NCI-H526 treated with DMSO at 0.1 percent for 48 hours (cell line): ENCODE measurements at regions not wholly inside any gene's neighbourhood (a gene's known extent, or its start where the extent isn't known, plus 50 kb on each side); places are given as distances from the start of the nearest gene placed in this dataset.
"Not testable (repeated sequence)": the region's sequence is repeated elsewhere in the genome, so short reads cannot be mapped to it uniquely, and the experiment has no call there.

Source experiments
- DNase-seq: peaks from one replicate; lab custom pipeline; 2025; lab: John Stamatoyannopoulos, UW

GRCh38 chr5:103427326-103427725 is 135.3 kb downstream of the NUDT12 start:
- no peak for DNase-seq

- DNase-seq: peak; percentile 44
Observed at GRCh38 chr5:103425686-103426454, 136.7 kb downstream of the NUDT12 start.

DNA sequence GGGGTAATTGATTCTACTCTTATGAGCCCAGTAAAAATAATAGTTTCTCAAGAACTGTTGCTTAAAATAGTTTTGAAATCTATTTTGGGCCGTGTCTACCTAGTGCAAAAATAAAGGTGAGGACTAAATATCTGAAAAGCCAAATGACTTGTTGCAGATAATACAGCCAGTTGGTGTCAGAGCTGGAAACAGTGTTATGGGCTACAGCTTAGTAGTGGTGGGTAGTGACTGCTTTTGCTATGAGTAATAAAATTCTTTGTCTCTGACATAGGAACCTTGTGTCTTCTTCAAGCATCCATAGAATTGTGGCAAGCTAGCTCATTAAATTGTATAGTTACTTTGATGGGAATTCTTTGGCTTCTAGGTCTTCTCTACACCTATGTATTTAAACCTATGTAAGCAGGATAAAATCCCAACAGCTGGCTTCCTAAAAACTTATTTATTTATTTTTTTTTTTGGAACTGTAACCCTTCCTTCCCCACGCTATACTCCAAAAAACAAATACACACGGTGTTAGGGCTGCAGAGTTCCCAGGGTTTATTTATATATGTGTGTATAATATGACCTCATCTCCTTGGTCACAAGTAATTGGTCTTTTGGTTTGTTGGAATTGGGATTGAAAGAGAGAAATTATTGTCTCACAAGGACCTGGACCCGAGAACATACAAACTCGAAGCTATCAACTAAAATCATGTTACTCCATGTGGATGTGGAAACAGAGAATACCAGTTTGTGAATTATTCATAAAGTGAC is 138.0 kb downstream of the NUDT12 start:
- DNase-seq: no peak

GRCh38 chr5:103424026-103424425 is 138.6 kb downstream of the NUDT12 start:
- DNase-seq: no peak

DNA sequence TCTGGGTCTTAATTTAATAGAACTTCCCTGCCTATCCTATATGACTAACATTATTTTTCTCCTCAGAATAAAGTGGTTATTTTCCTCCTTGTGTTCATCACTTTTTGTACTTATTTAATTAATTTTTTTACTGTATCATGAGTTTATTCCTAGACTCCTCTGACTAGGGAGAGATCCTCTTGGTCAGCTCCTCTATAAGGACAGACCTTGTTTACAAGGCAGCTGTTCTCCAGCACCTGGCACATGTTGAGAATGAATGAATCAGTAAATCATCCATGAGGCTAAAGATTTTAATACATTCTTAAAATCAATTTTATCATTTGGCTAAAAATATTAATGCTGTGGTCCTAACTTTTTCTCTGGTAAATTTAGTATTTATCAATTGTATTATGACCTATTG is 139.8 kb downstream of the NUDT12 start:
- no peak for DNase-seq

- no peak for DNase-seq
Observed at GRCh38 chr5:103414604-103415003, 148.0 kb downstream of the NUDT12 start.

DNA sequence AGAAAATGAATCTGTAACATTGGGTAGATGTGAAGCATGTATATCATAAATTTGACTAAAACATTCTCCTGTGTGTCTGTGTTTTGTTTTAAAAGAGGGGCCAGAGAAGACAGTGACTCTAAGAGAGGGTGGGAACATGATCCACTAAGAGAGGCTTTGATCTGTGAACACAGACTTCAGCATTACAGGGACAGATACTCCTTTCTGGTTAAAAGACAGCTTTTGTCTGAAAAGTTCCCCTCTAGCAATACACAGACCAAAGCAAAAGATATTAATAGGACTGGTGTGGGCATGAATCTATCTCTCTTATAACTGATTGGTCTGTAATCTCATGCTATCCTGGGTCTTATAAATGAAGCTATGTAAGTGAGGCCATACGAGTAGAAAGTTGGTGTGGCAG is 150.9 kb downstream of the NUDT12 start:
- DNase-seq: no peak

DNA sequence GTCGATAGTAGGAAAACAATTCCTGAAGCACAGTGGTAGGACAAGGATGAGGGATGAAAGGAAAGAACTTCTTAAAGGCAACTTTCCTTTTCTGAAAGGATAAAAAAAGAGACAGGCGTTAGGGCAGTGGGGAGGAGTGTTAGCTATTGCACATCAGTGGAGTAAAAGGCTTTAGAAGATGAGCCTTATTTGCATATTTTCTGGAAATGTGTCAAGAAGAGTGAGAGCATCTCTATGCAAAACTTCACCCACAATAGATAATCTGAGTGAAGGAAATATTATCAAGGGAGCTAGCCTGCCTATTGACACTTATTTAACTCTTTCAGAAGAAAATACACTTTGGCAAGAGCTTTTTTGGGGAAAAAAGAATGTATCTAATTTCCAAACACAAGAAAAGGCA is 151.6 kb downstream of the MACIR start:
- DNase-seq: peak; percentile 14

DNA sequence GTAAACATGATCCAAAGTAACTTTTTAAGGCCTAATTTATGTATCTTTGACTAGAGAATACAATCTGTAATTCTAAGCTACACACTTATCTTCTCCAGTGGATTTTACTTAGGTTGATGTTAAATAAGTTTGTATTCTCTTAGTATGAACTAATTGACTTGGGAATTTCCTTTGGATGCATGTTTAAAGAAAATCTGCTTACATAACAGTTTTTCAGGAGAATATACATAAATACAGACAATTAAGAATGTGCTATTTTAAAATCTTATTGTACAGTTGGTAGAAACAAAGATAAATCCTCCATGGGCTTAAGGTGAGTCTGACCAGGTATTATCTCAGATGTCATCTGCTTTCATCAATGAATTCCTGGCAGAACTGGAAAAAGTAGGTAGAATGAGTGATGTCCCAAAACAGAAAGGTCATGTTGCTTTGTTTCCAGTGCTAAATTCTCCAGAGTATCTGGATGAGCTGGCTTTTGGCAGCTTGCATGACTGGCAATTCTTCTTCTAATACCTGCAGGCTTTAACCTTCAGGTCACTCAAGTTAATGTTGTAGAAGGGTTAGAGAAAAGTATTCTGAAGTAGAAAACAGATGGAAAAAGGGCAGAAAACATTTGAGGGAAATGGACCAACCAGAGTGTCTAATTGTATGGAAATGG is 150.6 kb downstream of the MACIR start:
- no peak for DNase-seq

- no peak for DNase-seq
Observed at GRCh38 chr5:103408408-103408807, 149.8 kb downstream of the MACIR start.

- no peak for DNase-seq
Observed at GRCh38 chr5:103407402-103407801, 148.8 kb downstream of the MACIR start.

GRCh38 chr5:103404483-103404882 is 145.9 kb downstream of the MACIR start:
- no peak for DNase-seq

DNA sequence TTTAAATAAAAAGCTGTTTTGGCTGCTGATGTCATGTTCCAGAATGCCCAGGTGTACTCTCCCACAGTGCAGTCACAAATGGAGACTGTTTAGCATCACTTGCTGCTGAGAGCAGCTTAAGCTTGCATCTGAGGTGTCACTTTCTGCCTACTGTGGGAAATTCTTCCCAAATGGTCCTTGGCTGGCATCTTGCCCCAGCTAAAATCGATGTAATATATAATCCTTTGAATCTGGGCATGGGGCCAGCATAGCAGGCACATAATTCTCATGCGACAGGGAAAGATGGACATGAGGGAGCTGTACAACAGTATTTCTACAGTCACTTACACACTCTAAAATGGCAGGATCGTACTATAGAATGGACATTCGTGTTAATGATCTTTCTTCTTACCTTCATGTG is 144.3 kb downstream of the MACIR start:
- DNase-seq: no peak

DNA sequence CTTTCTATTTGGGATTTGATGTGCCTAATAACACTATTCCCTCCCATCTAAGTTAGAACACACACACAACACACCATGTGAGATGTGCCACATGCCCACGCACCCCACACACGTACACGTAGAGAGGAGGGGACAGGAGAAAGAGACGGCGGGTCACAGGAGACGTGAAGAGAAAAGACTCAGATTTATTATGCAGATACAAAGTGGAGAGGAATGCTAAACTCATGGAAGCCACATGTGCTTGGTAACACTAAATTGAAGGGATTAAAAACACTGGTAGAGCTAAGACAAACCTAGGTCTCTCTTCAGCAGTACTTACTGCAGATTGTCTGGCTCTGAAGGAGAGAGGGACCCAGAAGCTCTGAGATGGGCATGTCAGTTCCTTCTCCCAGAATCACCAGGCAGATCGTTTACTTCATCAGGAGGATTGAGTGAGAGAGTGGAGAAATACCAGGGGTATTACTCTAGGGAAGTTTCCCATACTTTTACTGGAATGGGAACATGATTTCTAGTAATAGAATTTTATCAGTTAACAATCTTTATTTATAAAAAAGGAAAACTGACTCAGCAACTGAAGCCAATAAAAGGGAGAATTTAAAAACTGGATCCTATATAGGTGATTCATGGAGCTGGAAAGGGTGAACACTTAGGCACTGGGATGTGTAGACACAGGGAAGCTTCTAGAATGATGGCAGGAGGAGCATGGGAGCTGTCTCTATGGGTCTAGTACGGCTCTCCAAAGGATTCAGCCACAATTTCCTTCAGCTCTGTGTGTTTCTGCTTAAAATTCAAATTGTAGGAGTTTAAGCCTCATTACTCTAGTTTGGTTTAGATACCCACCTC is 139.4 kb downstream of the MACIR start:
- no peak for DNase-seq

GRCh38 chr5:103394676-103395075 is 136.1 kb downstream of the MACIR start:
- no peak for DNase-seq

DNA sequence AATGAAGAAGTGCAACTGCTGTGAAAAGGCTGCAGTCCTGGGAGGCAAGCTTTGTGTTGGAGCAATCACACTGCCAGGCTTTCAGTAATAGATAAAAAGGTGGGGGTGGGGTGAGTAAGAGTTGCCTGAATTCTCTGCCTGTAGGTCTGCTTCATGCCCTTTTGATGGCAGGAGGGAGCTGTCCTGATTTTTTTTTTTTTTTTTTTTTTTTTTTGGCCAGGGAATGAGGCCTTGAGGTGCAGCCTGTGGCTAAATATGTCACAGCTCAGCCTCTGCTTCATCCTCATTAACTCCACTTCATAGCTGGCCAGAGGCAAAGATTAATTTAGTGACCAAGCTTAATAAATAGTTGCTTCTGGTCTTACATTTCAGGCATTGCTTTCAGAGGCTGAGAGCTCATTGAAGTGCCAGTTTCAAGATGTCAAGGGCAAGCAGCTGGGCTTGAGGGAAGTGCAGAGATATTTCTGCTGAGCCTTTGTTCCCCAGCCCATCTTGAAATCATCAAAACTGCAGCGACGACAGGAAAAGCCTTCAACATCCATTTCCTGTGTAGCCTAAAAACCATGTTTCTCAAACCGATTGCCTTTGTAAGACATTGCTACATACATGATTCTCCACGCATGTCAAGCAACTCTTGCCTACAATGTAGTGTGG is 134.7 kb downstream of the MACIR start:
- no peak for DNase-seq

DNA sequence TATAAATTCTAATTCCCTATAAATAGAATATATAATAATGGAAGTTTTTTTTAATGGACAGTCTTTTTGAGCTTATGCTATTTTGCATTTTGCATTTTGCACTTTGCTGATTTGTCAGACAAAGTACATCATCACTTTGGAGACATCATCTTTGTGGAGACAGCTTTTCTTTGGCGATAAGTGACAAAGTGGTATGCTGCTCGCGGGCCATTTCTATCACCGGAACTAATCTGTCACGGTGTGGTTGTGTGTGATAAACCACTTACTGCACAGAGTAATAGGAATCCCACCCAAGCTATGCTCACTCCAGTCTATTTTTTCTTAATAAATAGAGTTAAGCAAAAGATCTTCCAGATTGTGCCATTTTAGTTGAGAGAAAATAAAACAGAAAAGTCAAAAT is 133.1 kb downstream of the MACIR start:
- no peak for DNase-seq

DNA sequence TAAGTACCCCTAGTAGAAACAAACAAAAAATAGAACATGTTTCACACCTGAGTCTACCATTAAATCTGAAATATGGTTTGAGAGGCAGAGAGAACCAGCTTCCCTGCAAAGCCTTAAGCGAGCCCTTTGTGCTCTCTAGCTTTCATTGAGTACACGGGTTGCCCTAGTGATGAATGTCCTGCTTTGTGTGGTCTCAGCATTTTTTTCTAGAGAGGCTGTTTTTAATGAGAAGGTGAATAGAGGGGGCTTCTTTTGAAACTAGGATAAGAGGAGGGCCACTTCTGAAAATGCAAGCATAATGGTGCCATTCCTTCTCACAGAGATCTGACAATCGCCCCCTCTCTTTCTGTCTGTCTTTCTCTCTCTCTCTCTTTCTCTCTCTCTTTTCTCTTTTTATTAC is 131.3 kb downstream of the MACIR start:
- no peak for DNase-seq

GRCh38 chr5:103389357-103389756 is 130.8 kb downstream of the MACIR start:
- no peak for DNase-seq

- no peak for DNase-seq
Observed at GRCh38 chr5:103385722-103386121, 127.2 kb downstream of the MACIR start.

- not testable (repeated sequence) for DNase-seq
Observed at GRCh38 chr5:103377638-103378037, 119.1 kb downstream of the MACIR start.
